ENCODE measurements at regions not wholly inside any gene's neighbourhood (a gene's known extent, or its start where the extent isn't known, plus 50 kb on each side); places are given as distances from the start of the nearest gene placed in this dataset.
A peak's percentile ranks its signal among the peaks of the same experiment; 100 is the strongest.

DNA sequence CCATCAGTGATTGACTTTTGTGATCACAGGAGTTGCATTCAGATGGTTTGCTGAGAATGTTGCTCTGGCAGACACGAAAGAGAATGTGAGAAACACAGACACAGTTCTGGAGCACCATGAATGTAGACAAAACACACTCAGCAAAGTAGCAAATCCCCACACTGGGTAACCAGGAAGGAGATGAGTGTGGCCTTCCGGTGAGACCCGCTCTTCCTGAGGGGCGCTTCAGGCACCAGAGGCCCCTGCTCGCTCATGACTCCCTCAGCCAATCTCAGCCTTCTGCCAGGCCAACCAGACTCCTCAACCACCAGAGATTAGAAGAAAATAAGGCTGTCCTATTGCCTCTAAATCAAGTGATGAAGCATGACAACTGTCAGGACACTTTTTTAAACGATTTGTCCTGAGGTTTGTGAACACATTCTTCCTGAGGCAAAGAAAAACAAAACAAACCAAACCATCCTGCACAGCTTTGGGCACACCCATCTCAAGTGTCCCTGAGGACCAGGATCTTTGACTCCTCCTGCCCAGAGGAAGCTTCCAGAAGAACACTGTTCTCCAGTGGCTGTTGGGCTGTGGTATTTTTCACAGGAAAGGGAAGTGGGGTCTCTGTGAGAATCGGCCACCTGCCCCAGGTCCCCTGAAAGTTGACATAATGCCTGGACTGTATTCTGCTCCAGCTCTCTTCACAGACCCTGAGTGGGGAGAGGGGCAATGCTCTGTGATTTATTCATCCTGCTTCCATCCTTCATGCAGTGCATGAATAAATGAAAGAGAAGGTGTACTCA is 152.8 kb downstream of the BCL11A start:
- no peak for DNase-seq

DNA sequence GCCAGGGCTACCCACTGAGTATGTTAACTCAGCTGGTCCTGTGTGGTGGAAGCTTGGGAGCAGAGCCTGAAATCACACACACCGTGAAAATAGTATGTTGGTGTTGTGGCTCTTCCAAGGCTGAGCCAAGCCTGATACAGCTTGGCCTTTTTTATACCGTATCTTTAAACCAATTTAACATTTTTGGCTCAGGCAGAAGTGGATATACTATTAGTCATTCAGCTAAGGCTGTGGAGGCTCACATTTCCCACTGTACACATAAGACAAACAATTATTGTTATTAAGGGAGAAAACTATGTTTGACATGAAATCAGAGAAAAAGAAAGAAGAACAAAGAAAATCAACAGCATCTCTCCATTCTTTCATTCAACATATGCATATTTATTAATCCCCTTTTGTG is 159.0 kb downstream of the BCL11A start:
- DNase-seq: no peak

DNA sequence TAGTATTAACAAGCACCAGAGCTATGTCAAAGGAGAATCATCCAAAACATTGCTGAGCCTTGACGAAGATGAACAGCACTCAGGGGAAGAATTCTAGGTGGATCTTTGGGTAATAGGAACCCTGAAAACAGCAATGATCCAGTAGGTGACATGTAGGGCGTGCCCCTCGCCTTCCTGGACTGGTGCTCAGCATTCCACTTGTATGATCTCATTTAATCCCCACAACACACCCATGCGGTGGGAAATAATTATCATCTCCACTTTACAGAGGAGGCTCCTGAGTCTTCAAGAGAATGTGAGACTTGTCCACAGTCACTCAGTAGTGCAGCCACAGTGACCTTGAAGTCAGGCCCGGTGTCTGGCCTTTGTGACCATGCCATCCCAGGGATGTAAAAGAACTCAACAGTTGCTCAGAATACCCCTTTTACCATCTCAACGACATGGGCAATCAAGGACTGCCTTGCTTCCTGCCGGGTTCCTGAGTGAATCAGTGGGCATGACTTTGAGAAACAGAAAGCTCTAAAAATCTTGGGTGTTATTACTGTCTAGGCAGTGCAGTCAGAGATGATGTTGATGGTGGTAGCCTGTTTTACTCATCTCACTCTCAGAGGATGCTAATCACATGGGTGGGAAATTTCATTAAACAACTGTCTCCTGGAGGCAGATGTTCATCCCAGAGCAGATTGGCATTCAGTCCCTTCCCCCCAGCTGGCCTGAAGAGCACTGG is 161.6 kb downstream of the BCL11A start:
- no peak for DNase-seq

DNA sequence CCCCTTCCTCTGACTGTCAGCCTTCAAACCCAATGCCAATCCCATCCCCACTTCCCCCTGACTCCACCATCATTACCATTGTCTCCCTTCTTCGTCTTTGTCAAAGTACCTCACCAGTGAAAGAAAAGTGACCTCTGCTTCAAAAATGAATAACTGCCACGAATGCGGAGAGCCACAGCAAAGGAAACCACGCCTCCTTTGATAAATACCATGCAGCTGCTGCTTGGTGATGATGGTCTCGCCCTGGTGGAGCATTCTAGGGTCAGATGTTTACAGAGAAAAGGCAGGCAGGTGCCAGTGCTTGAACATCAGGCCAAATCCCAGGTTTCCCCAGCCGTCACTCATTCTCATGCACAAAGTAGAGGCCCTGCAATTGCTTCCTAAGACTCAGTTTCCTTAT is 162.2 kb downstream of the BCL11A start:
- DNase-seq: no peak

DNA sequence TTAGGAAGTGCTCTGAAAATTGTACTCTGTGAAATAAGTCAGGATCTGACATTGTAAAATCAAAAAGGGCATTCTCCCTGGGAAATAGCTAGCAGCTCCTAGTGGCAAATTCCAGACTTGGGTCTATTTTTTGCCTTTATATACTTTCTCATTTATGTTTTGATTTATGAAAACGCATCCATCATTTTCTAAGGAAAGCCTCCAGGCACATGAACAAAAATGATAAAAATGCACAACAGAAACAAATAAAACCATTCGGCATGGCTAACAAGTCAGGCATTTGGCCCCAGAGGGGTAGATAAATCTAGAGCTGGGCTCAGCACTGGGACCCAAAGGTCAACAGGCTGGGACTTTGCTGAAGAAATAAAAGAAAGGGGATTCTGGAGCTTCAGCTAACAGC is 167.0 kb downstream of the BCL11A start:
- no peak for DNase-seq

DNA sequence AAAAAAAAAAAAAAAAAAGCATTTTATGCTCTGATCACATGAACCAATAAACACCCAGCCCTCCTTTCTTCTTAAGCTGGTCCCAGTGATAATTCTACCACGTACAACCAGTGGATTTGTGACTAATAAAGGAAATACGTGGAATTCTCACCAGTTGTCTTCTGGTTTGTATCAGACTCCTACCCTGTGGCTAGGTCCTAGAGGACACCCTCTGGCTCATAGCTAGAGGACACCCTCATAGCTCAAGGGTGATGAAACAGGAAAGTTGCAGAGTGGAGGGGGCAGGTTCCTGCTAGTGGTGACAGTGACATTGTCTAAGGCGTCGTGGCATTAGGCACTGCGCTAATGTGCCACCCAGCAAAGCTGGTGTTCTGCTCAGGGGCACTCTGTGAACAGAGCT is 167.8 kb downstream of the BCL11A start:
- peak; percentile 74 for DNase-seq

DNA sequence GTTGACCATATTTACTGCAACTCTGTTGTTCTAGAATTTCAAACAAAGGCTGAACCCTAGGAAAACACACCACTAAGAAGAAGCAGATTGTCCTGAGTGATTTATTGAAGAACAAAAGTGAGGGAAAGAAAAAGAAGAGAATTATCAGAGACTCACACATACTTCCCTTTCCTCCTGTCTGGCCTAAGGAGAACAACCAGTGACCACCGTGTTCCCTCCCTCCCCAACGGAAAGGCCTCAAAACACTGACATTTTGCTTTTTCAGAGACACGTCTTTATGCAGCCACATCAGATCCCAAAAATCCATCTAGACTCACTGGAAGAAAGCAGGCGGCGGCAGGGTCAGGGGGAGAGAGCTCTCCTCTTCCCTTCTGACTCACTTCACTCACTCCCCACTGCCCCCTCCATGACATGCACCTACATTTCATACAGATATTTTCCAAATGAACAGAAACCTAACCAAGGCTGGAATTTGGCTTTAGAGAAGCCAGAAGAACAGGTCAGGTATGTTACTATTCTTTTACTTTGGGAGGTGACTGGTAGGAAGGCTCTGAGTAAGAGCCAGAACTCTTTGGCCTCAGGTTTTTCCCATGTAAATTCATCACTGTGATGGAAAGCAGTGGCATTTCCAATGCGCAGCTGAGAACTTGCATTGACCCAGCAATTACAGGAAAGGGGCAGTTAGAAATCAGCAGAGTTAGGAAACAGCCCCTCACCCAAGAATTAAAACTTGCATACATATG is 169.9 kb downstream of the BCL11A start:
- no peak for DNase-seq

DNA sequence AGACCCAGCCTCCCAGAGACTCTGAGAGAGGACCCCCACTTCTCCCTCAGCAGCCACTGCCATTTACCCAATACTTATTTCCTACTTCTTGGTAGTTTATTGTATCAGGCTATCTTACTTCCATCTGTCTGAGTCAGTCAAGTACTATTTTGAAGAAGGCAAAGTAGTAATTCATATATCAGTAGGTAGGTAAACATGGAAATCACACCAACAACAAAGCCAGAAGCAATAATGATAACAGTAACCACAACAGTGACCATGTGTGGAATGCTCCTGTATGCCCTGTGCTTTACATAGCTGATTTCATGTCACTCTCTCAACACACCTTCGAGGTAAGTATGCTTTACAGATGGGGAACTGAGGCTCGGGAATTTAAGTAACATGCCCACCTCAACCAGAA is 173.0 kb downstream of the BCL11A start:
- no peak for DNase-seq

DNA sequence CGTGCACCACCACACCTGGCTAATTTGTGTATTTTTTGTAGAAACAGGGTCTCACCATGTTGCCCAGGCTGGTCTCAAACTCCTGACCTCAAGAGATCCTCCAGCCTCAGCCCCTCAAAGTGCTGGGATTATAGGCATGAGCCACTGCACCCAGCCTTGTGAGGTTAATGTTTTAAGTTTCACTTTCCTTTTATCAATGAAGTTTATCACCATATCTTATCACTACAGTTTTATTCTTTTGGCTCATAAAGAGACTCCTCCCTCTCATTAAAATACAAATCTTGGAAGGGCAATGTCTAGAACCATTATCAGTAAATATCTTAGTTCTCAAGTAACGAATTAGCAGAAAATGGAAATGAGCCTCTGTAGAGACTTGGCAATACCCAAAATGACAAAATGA is 173.8 kb downstream of the BCL11A start:
- no peak for DNase-seq

DNA sequence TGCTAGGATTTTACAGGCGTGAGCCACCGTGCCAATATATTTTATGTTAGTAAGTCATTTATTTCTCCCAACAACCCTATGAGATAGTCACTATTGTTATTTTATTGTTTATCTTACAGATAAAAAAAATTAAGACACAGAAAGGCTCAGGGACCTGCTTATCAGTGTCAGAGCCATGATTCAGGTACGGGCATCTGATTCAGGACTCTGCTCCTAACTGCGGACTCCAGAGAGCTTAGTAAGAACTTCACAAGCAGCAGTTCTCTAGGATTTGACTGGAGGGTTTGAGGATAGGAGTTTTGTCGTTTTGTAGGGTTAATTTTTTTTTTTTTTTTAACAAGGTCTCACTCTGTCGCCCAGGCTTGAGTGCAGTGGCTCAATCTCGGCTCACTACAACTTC is 174.2 kb downstream of the BCL11A start:
- no peak for DNase-seq

DNA sequence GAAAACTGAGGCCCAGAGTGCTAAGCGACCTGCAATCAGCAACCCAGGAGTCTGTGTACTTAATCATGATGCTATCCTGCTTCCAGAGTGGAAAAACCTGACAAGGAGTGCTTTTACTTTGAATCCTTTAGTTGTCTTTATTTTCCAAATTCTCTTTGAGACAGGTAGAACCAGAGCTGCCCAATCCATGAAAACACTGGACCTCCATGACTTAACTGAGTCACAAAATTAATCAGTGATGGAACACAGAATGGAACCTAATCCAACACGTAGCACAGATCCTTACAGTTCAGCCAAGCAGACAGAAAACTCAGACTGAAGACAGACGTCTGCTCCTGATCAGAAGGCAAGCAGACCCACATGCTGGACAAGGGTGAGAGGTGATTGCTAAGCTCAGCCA is 175.6 kb downstream of the BCL11A start:
- DNase-seq: no peak

DNA sequence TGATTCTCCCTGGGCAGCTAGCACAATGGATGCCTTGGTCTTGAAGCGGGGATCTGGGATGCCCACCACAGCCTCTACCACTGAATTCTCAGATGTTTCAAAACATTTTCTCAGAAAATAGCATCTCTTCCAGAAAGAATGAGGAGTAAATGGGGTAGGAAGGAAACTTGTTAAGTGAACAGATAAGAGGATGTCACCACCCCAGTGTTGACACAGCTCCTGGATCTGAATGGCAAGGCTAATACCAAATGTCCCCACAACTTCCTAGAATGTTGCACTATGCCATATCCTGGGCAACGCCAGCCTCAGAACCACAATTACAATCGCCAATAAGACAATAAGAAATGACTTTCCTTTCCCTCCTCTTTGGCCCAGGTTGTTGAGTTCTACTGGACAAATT is 177.2 kb downstream of the BCL11A start:
- DNase-seq: no peak

DNA sequence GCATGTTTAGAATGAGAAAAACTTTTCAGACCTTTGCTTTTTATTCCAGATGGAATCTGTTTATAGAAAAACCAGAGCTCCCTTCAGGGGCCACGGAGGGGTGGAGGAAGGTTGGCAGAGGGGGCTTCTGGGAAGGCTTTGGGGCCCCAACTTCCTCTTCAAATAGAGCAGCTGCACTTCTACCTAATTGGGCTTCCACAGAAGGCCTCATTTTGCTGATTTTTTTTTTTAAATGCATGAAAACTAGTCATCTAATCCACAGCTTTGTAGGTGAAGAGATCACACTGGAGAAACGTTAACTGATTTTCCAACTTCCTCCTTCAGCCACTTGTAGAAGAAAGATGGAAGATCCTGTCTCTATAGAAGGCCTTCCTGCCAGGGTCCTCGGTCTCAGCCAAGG is 181.8 kb downstream of the BCL11A start:
- DNase-seq: no peak

DNA sequence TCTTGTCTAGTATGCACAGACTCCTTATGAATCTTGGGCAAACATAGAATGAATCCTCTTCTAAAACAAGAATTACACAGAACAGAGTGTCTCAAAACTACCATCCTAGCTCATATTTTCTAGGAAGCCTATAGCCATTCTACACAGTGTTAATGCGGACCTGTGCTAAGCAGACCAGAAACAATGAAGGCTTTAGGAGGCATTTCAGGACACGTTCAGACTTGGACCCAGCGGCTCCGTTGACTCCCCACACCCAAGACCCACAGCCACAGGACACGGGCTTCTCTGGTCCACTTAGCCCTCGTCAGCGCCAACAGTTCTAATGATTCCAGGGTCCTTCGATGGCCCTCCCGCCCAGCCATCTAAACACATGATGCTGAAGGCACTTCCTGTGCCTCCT is 182.2 kb downstream of the BCL11A start:
- no peak for DNase-seq

DNA sequence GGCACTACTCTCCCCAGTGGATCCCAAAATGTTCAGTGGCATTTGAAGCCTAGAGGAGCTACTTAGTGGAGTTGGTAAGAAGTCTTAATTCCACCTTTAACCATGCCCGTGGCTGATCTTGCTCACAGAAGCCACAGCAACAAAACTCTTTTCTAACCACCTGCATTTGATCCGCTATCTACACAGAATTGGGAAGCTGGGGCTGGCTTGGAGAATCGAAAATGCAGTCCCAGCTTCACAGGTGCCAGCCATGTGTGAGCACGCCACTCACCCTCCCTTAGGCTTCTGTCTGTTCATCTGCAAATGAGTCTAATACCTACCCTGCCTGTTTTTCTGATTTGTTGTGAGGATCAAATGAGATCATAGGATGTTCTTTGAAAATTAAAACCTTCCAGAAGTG is 182.6 kb downstream of the BCL11A start:
- no peak for DNase-seq

DNA sequence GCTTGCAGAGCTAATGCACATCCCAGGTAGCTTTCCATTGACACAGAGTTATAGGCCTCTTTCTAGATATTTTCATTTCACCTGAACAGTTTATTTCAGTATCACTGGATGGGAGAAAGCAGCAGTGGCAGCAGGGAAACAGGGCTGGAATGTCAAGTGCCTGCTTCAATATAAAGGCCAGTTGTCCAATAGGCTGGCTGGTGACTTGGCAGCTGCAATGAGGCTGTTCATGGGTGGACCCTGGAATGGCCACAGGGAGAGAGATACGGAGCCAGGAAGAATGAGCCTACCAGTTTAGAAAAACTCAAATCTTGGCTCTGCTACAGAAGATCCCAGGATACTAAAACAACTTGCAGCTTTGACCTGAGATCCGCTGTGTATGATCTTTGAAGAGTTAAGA is 185.0 kb downstream of the BCL11A start:
- no peak for DNase-seq

DNA sequence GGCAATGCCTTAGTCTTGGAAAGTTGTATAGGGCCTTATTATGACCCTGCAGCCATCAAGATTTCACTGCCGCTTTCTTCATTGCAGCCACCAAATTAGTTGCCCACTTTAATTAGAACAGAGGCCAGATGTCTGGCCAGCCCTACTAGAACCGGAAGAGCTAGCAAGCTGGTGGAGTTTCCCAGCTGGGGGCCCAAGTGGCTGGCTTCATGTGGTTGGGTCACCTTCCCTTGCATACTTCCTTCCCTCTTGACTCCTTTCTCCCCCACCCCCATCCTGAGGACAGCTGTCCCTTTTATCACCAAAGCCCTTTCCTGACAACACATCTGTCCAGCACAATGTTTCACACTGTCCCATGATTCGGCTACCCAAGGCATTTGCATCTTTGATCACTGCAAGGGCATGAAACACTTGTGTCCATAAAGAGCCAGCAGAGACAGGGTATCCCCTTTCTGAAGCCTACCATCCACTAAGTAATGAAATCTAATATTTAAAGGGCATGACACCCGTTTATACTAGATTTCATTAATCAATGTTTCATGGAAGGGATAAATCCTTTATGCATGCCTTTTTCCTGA is 187.2 kb downstream of the BCL11A start:
- peak; percentile 59 for DNase-seq

DNA sequence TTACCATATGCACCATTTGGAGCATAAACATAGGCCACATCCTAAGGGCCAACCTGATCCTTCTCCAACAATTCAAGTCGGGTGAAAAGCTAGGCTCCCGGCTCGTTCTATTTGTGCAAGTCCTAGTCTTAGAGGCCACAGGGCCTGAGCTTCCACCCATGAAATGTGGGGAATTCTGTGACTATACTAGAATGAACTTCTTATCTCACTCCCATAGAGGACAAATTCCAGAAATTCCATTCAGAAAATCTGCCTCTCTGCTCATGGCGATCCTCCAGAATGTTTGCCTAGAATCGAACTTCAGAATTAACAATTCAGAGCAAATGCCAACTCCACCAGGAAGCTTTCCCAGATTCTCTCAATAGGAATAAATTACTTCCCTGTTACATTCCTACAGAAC is 187.9 kb downstream of the BCL11A start:
- DNase-seq: no peak

DNA sequence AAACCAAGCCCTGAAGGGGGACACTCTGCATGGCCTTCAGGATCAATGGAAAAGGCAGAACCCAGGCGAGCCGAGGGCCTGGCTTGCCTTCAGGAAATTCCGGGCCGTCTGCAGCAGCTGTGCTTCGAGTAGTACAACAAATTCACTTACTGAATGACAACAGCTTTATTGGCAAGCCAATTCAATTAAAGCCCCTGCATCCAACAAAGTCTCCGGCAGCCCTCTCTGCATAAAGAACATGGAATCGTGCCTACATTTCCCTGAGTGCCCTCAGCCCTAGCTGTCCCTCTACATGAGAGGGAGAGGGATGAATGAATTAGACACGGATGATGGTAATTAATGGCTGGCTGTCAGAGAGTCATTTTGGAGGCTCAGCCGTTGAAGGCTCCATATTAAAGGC is 189.0 kb downstream of the BCL11A start:
- no peak for DNase-seq

DNA sequence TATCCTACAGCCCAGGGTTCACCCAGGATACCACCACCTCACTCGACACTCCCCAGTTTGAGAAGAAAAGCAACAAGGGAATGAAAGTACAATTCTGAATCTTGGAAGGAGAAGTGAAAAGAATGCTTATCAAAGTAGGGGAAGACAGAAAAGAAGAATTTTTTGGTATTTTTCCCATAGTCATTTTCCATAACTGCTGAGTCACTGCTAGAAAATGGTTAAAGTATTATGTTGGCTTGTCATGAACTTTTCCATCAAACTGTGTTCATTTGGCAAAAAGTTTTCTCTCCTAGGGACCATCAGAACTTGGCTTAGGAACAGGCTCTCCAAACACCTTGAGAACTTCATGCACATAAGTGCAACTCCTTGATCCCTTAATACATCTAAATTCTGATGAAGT is 192.0 kb downstream of the BCL11A start:
- DNase-seq: no peak

DNA sequence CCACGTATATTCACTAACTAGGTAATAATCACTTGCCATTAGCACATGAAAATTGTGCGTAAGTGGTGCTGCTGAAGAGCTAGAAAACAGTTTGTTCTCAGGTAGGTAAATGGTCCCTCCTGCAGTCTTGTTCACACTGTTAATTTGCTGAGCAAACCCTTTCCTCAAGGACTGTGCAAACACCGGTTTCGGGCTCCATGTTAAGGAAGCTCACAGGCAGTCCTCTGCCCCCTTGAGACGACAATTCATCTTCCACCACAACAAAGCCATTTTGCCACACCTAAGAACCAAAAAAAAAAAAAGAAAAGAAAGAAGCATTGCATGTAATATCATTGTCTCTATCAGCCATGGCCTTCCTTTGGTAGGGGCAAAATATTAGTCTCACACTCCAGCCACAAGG is 193.9 kb downstream of the BCL11A start:
- DNase-seq: no peak

DNA sequence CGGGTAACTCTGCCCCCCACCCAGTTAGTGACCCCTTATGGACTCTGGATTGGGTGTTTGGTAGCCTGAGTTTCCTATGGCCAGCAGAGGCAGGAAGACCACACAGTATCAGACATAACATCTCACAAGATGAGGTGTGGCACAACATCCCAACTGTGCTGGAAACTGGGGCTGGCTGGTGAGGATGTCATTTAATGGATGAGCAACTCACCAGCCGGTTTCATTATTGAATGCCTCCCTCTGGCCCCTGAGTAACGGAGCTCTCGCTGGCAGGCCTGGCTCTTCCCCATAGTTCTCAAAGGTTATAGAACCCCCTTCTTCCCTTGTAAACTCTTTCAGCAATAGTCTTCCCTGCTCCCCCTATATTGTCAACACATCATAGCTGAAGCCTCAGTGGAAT is 195.0 kb downstream of the BCL11A start:
- DNase-seq: peak; percentile 9

DNA sequence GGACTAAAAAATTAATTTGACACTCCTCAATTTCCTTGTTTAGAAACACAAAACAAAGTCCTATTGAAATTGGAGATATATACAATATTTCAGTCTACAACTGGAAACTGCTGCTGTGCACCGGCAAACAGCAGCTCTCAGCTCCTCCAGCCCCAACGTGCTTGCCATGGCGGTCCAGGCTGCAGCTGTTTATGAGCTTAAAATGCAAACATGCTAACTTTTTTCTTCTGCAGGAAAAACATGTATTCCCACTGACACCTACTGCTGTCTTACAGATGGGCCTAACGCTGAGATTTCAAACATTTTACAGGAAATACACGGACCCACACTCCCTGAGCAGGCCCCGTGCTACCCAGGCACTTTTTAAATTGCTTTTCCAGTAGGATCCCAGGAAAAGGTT is 195.5 kb downstream of the BCL11A start:
- no peak for DNase-seq

DNA sequence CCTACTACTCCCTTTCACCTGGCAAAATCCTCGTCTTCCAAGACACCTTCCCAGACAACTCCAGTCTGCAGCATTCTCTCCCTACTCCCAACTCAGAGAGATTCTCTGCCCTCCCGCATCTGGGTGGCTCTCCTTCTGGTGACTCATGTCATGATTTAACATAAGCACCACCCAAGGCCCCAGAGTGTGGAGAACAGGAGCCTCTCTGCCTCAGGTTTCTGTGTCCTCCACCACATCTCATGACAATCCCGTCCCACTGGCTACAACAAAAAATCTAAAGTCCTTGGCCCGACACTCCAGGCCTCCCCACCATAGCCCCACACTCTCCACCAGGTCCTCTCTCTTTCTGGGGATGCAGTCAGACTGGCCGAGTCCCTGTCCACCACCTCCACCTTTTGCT is 197.1 kb downstream of the BCL11A start:
- no peak for DNase-seq
